NB4 (cell line): ENCODE measurements at regions not wholly inside any gene's neighbourhood (a gene's known extent, or its start where the extent isn't known, plus 50 kb on each side); places are given as distances from the start of the nearest gene placed in this dataset.
A peak's percentile ranks its signal among the peaks of the same experiment; 100 is the strongest.
"Not testable (repeated sequence)": the region's sequence is repeated elsewhere in the genome, so short reads cannot be mapped to it uniquely, and the experiment has no call there.

Experiments
- DNase-seq: peaks from one replicate; pipeline ENCODE4 v3.0.0; 2010; ENCODE audit warnings: low read depth
- H3K4me3 ChIP-seq: one replicate; pipeline ENCODE4 v1.5.1; 2011; ENCODE audit warnings: mild to moderate bottlenecking, low read depth, low read length, moderate library complexity
- CTCF ChIP-seq: IDR thresholded peaks from one replicate; pipeline ENCODE4 v1.5.1; 2012; ENCODE audit warnings: low read depth, low read length
- MAX ChIP-seq: IDR thresholded peaks from 2 replicates; pipeline ENCODE4 v1.6.1; 2011; ENCODE audit warnings: low read depth, low read length
- MYC ChIP-seq: IDR thresholded peaks from 2 replicates; pipeline ENCODE4 v1.6.1; 2011; ENCODE audit warnings: low read depth, low read length
- POLR2A ChIP-seq: IDR thresholded peaks from 2 replicates; pipeline ENCODE4 v1.6.1; 2011; ENCODE audit warnings: mild to moderate bottlenecking; ENCODE audit not compliant: insufficient read length; ENCODE audit errors: extremely low read depth

GRCh38 chr4:116627545-116627944 is 457.8 kb downstream of the TRAM1L1 start:
- TF ChIP-seq POLR2A (no peak), MYC (no peak)
- no peak overlapping the region for H3K4me3 ChIP-seq
- DNase-seq: no peak

- not testable (repeated sequence) for H3K4me3 ChIP-seq, DNase-seq
Observed at GRCh38 chr4:116619508-116619907, 465.9 kb downstream of the TRAM1L1 start.

GRCh38 chr4:116618638-116619037 is 466.7 kb downstream of the TRAM1L1 start:
- TF ChIP-seq CTCF: no peak
- no peak for TF ChIP-seq MAX
- TF ChIP-seq MYC: no peak
- no peak for TF ChIP-seq POLR2A
- no peak overlapping the region for H3K4me3 ChIP-seq
- no peak for DNase-seq

GRCh38 chr4:116603096-116603495 is 482.3 kb downstream of the TRAM1L1 start:
- DNase-seq: no peak
- H3K4me3 ChIP-seq: no peak overlapping the region
- TF ChIP-seq MAX: no peak
- no peak for TF ChIP-seq CTCF
- TF ChIP-seq POLR2A: no peak
- no peak for TF ChIP-seq MYC

- TF ChIP-seq POLR2A (no peak), CTCF (peak; percentile 35)
- no peak overlapping the region for H3K4me3 ChIP-seq
- peak; percentile 24 for DNase-seq
Observed at GRCh38 chr4:116599859-116600258, 485.5 kb downstream of the TRAM1L1 start.

GRCh38 chr4:116598980-116599789 is 486.2 kb downstream of the TRAM1L1 start:
- no peak for DNase-seq
- TF ChIP-seq CTCF (no peak), POLR2A (no peak), MAX (no peak), MYC (no peak)

More at GRCh38 chr4:116598980-116599789, 486.2 kb downstream of the TRAM1L1 start:
- H3K4me3 ChIP-seq: no peak overlapping the region
